Osteoblast (primary cell): ENCODE measurements at regions not wholly inside any gene's neighbourhood (a gene's known extent, or its start where the extent isn't known, plus 50 kb on each side); places are given as distances from the start of the nearest gene placed in this dataset.

ENCODE experiments used
- DNase-seq: peaks from one replicate; pipeline ENCODE4 v3.0.0; 2011; ENCODE audit warnings: low spot score, mixed read lengths; ENCODE audit not compliant: insufficient read length; ENCODE audit errors: missing footprints
- H2AFZ ChIP-seq: 2 replicates; pipeline ENCODE4 v1.6.0; 2011; ENCODE audit warnings: mild to moderate bottlenecking, low read length
- H3K27ac ChIP-seq: 2 replicates; pipeline ENCODE4 v1.5.1; 2011; ENCODE audit warnings: mild to moderate bottlenecking, low read depth, low read length, moderate library complexity
- H3K27me3 ChIP-seq: 2 replicates; pipeline ENCODE4 v1.6.0; 2012; ENCODE audit warnings: mild to moderate bottlenecking, control low read depth, inconsistent platforms, low read length, moderate library complexity; ENCODE audit not compliant: insufficient read depth
- H3K36me3 ChIP-seq: 2 replicates; pipeline ENCODE4 v1.5.1; 2011; ENCODE audit warnings: mild to moderate bottlenecking, low read length, control low read depth, moderate library complexity; ENCODE audit not compliant: insufficient read depth
- H3K4me1 ChIP-seq: 2 replicates; pipeline ENCODE4 v1.5.1; 2011; ENCODE audit warnings: mild to moderate bottlenecking, low read length, control low read depth, moderate library complexity; ENCODE audit not compliant: insufficient read depth
- H3K4me2 ChIP-seq: 2 replicates; pipeline ENCODE4 v1.6.0; 2011; ENCODE audit warnings: mild to moderate bottlenecking, low read length; ENCODE audit not compliant: insufficient read depth
- H3K4me3 ChIP-seq: fragments of 200-600 bp; sonication (generic); 3 replicates; pipeline ENCODE4 v1.5.1; 2012; ENCODE audit warnings: mild to moderate bottlenecking, low read length, inconsistent platforms; ENCODE audit not compliant: insufficient read depth
- H3K79me2 ChIP-seq: 2 replicates; pipeline ENCODE4 v1.6.0; 2012; ENCODE audit warnings: mild to moderate bottlenecking, low read length, control low read depth, inconsistent platforms; ENCODE audit not compliant: insufficient read depth
- H3K9me3 ChIP-seq: 2 replicates; pipeline ENCODE4 v1.5.1; 2011; ENCODE audit warnings: low read depth, low read length, control low read depth
- H4K20me1 ChIP-seq: 2 replicates; pipeline ENCODE4 v1.6.0; 2012; ENCODE audit warnings: mild to moderate bottlenecking, low read length, control low read depth; ENCODE audit not compliant: insufficient read depth
- TF ChIP-seq, protein P1 (sequence below): IDR thresholded peaks from 2 replicates; pipeline ENCODE4 v1.5.1; 2011; ENCODE audit warnings: mild to moderate bottlenecking, low read depth, low read length, moderate library complexity; ENCODE audit errors: extremely low read depth

DNA sequence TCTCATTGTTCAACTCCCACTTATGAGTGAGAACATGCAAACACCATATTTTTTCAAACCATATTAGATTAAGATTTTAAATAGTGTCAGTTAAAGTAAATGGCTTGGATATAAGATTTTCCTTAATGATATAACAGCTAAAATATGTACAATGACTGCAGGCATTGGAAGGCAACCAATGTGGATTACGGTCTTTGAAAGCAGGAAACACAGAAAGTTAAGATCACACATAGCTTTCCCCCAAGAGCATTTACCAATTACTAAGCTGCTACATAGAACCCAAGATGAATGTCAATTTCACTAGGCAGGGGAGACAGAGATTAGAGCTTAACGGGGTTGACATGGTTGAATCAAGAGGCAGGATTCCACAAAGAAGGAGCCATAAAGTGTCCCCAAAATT is 173.2 kb upstream of the TRPC4 start:
- Histone ChIP-seq H4K20me1 (no peaks in the 10 kb centered on the region), H3K36me3 (no peaks in the 10 kb centered on the region), H3K79me2 (no peaks in the 10 kb centered on the region), H3K9me3 (no peaks in the 10 kb centered on the region), H3K27ac (no peak overlapping the region), H3K4me1 (peaks cover 3% of the 10 kb centered on the region), H3K4me2 (no peak overlapping the region), H2AFZ (peak overlapping the region; percentile 47), H3K27me3 (no peaks in the 10 kb centered on the region), H3K4me3 (no peak overlapping the region)
- DNase-seq: peak; percentile 9
- TF ChIP-seq, protein P1, sequence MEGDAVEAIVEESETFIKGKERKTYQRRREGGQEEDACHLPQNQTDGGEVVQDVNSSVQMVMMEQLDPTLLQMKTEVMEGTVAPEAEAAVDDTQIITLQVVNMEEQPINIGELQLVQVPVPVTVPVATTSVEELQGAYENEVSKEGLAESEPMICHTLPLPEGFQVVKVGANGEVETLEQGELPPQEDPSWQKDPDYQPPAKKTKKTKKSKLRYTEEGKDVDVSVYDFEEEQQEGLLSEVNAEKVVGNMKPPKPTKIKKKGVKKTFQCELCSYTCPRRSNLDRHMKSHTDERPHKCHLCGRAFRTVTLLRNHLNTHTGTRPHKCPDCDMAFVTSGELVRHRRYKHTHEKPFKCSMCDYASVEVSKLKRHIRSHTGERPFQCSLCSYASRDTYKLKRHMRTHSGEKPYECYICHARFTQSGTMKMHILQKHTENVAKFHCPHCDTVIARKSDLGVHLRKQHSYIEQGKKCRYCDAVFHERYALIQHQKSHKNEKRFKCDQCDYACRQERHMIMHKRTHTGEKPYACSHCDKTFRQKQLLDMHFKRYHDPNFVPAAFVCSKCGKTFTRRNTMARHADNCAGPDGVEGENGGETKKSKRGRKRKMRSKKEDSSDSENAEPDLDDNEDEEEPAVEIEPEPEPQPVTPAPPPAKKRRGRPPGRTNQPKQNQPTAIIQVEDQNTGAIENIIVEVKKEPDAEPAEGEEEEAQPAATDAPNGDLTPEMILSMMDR: no peak

DNA sequence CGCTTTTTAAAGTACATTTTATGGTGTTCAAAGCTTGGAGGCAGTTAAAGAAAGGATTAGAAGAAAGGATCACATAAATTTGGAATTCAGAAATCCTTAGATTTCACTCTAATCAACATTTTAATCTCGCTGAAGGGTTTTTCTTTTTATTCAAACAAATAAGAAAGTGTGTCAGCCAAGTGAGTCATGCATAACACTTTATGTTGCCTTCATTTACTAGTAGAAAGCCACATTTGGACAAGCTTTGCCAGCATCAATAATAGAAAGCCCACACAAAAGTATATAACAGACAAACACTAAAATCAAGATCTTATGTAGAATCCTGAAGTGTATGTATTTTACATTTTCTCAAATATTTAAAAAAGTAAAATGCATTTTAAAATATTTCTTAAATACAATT is 154.9 kb upstream of the TRPC4 start:
- TF ChIP-seq, protein P1: no peak
- H2AFZ ChIP-seq: no peak overlapping the region

DNA sequence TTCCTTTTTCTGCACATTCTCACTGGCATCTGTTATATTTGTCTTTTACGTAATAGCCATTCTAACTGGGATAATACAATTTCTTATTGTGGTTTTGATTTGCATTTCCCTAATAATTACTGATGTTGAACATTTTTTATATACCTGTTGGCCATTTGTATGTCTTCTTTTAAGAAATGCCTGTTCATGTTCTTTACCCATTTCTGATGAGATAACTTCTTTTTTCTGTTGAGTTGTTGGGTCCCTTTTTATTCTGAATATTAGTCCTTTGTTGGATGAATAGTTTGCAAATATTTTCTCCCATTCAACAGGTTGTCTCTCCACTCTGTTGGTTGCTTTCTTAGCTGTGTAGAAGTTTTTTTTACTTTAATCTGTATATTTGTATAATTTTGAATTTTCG is 147.7 kb upstream of the TRPC4 start:
- no peaks in the 10 kb centered on the region for H4K20me1 ChIP-seq
- TF ChIP-seq, protein P1: no peak
- H3K4me2 ChIP-seq: no peak overlapping the region
- no peaks in the 10 kb centered on the region for H3K79me2 ChIP-seq
- no peak overlapping the region for H3K4me3 ChIP-seq
- H3K36me3 ChIP-seq: no peaks in the 10 kb centered on the region
- H3K27ac ChIP-seq: no peak overlapping the region
- no peaks in the 10 kb centered on the region for H3K9me3 ChIP-seq
- H3K27me3 ChIP-seq: no peaks in the 10 kb centered on the region
- no peak for DNase-seq
- no peaks in the 10 kb centered on the region for H3K4me1 ChIP-seq
- no peak overlapping the region for H2AFZ ChIP-seq

More for the DNA sequence above, 154.9 kb upstream of the TRPC4 start:
- Histone ChIP-seq H3K36me3 (no peaks in the 10 kb centered on the region), H4K20me1 (no peaks in the 10 kb centered on the region), H3K79me2 (no peaks in the 10 kb centered on the region), H3K27ac (no peak overlapping the region), H3K4me2 (no peak overlapping the region), H3K4me3 (no peak overlapping the region), H3K9me3 (no peaks in the 10 kb centered on the region), H3K4me1 (no peaks in the 10 kb centered on the region), H3K27me3 (no peaks in the 10 kb centered on the region)
- peak; percentile 30 for DNase-seq

DNA sequence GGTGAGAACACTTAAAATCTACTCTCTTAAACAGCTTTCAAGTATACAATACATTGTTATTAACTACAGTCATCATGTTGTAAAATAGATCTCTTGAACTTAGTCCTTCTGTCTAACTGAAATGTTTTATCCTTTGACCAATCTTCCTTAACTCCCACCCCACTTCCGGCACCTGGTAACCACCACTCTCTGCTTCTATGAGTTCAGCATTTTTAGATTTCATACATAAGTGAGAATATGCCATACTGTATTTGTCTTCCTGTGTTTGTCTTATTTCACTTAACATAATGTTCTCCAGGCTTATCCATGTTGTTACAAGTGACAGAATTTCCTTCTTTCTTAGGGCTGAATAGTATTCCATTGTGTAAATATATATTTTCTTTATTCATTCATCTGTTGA is 144.1 kb upstream of the TRPC4 start:
- Histone ChIP-seq H3K79me2 (no peaks in the 10 kb centered on the region), H3K4me3 (no peak overlapping the region), H3K4me1 (no peaks in the 10 kb centered on the region), H3K36me3 (no peaks in the 10 kb centered on the region), H2AFZ (no peak overlapping the region), H3K27me3 (no peaks in the 10 kb centered on the region), H4K20me1 (no peaks in the 10 kb centered on the region), H3K27ac (no peak overlapping the region), H3K9me3 (no peaks in the 10 kb centered on the region), H3K4me2 (no peak overlapping the region)
- DNase-seq: no peak
- TF ChIP-seq, protein P1: no peak
